SK-N-MC (cell line): ENCODE measurements at regions not wholly inside any gene's neighbourhood (a gene's known extent, or its start where the extent isn't known, plus 50 kb on each side); places are given as distances from the start of the nearest gene placed in this dataset.

ENCODE experiments used
- EZH2 ChIP-seq: fragments of 200-600 bp; sonication (generic); IDR thresholded peaks from one replicate; pipeline ENCODE4 v1.6.1; 2017; ENCODE audit warnings: antibody characterized with exemption
- POLR2AphosphoS5 ChIP-seq: IDR thresholded peaks from 2 replicates; pipeline ENCODE4 v1.6.1; 2012; ENCODE audit warnings: mild to moderate bottlenecking, low read depth, low read length, borderline replicate concordance

- TF ChIP-seq POLR2AphosphoS5 (no peak), EZH2 (no peak)
Observed at GRCh38 chr2:142535311-142535710, 342.2 kb upstream of the KYNU start.
